Breast epithelium (tissue), 4 donors: ENCODE measurements at regions not wholly inside any gene's neighbourhood (a gene's known extent, or its start where the extent isn't known, plus 50 kb on each side); places are given as distances from the start of the nearest gene placed in this dataset.
"Not testable (repeated sequence)": the region's sequence is repeated elsewhere in the genome, so short reads cannot be mapped to it uniquely, and the experiment has no call there.

Experiments
- DNase-seq, 2 donors: peaks; one replicate each; pipeline ENCODE4 v3.0.0-alpha.2; 2019; ENCODE audit warnings: low spot score in 2 of 2
- H3K27ac ChIP-seq, 2 donors: fragments of 200-600 bp; sonication (generic) in 1 of 2; one replicate each; pipeline ENCODE4 v1.5.1; 2016 to 2019; ENCODE audit warnings: mild to moderate bottlenecking in 1 of 2
- H3K27me3 ChIP-seq, 2 donors: fragments of 200-600 bp; sonication (generic) in 1 of 2; one replicate each; pipeline versions ENCODE4 v1.5.1 to v1.6.0; 2017 to 2019; ENCODE audit warnings: control low read depth in 1 of 2, mild to moderate bottlenecking in 1 of 2
- H3K36me3 ChIP-seq: fragments of 200-600 bp; one replicate; pipeline ENCODE4 v1.5.1; 2019
- H3K4me1 ChIP-seq, 2 donors: fragments of 200-600 bp; sonication (generic); one replicate each; pipeline ENCODE4 v1.5.1; 2016 to 2019; ENCODE audit warnings: control low read depth in 1 of 2
- H3K4me3 ChIP-seq, 3 donors: fragments of 200-600 bp; sonication (generic); 1 replicate in 2 of 3; 2 replicates in 1 of 3; pipeline ENCODE4 v1.5.1; 2016 to 2019; ENCODE audit warnings: mild to moderate bottlenecking in 3 of 3, moderate library complexity in 2 of 3
- H3K9me3 ChIP-seq, 2 donors: fragments of 200-600 bp; sonication (generic) in 1 of 2; one replicate each; pipeline ENCODE4 v1.5.1; 2016 to 2019; ENCODE audit warnings: control low read depth in 1 of 2
- CTCF ChIP-seq, 3 donors: fragments of 450-650 bp; IDR thresholded peaks; one replicate each; pipeline ENCODE4 v1.5.1; 2016 to 2017; ENCODE audit warnings: antibody characterized with exemption in 3 of 3, mild to moderate bottlenecking in 3 of 3, moderate library complexity in 3 of 3
- POLR2A ChIP-seq: fragments of 450-650 bp; IDR thresholded peaks from one replicate; pipeline ENCODE4 v1.6.1; 2016; ENCODE audit warnings: antibody characterized with exemption, mild to moderate bottlenecking, moderate library complexity
- POLR2AphosphoS5 ChIP-seq, 3 donors: sonication (generic); formaldehyde crosslinking; IDR thresholded peaks; one replicate each; pipeline ENCODE4 v1.6.1; 2017; ENCODE audit warnings: antibody characterized with exemption in 3 of 3
- intact Hi-C: fragments of 100-400 bp; cut with DNase I; formaldehyde crosslinking; loops from one replicate; pipeline ENCODE4 v1.15.1; 2023; ENCODE audit warnings: low total_unique reads

- H3K27ac ChIP-seq: no peak overlapping the region
- H3K27me3 ChIP-seq: no peaks in the 10 kb centered on the region
- no peaks in the 10 kb centered on the region for H3K9me3 ChIP-seq
- intact Hi-C loops: no loop called here
- no peak overlapping the region for H3K4me3 ChIP-seq
- no peaks in the 10 kb centered on the region for H3K4me1 ChIP-seq
- TF ChIP-seq POLR2AphosphoS5 (IDR thresholded peaks at IDR 0.05) (no peak), POLR2A (no peak), CTCF (IDR thresholded peaks at IDR 0.05) (no peak)
- no peaks in the 10 kb centered on the region for H3K36me3 ChIP-seq
- no peak for DNase-seq
These were observed 58.7 kb upstream of the RC3H1 start for GRCh38 chr1:174080819-174081218.

GRCh38 chr1:174079796-174080195 is 57.6 kb upstream of the RC3H1 start:
- DNase-seq: no peak
- H3K4me1 ChIP-seq: no peaks in the 10 kb centered on the region
- H3K36me3 ChIP-seq: no peaks in the 10 kb centered on the region
- no peak overlapping the region for H3K27ac ChIP-seq
- H3K27me3 ChIP-seq: no peaks in the 10 kb centered on the region
- intact Hi-C loops: no loop called here
- no peak overlapping the region for H3K4me3 ChIP-seq
- TF ChIP-seq CTCF (IDR thresholded peaks at IDR 0.05): no peak
- TF ChIP-seq POLR2AphosphoS5 (IDR thresholded peaks at IDR 0.05): no peak
- TF ChIP-seq POLR2A: no peak
- no peaks in the 10 kb centered on the region for H3K9me3 ChIP-seq

GRCh38 chr1:174078916-174079315 is 56.8 kb upstream of the RC3H1 start:
- intact Hi-C loops, H3K9me3 ChIP-seq, DNase-seq, H3K4me1 ChIP-seq, H3K4me3 ChIP-seq, H3K27me3 ChIP-seq, H3K36me3 ChIP-seq, H3K27ac ChIP-seq: not testable (repeated sequence)

GRCh38 chr1:174077749-174078490 is 55.8 kb upstream of the RC3H1 start:
- Histone ChIP-seq H3K4me3 (peak overlapping the region in 1 of 3 donors; percentile 18), H3K27me3 (no peaks in the 10 kb centered on the region), H3K4me1 (no peaks in the 10 kb centered on the region), H3K36me3 (no peaks in the 10 kb centered on the region), H3K9me3 (no peaks in the 10 kb centered on the region), H3K27ac (no peak overlapping the region)
- TF ChIP-seq CTCF (IDR thresholded peaks at IDR 0.05): no peak
- intact Hi-C loops: no loop called here
- no peak for DNase-seq

GRCh38 chr1:174075245-174075692 is 53.1 kb upstream of the RC3H1 start:
- intact Hi-C loops: no loop called here

More at GRCh38 chr1:174075245-174075692, 53.1 kb upstream of the RC3H1 start:
- Histone ChIP-seq H3K36me3 (no peaks in the 10 kb centered on the region), H3K4me1 (no peaks in the 10 kb centered on the region), H3K4me3 (no peak overlapping the region), H3K27ac (no peak overlapping the region), H3K9me3 (no peaks in the 10 kb centered on the region), H3K27me3 (no peaks in the 10 kb centered on the region)
- DNase-seq: no peak
- TF ChIP-seq POLR2AphosphoS5 (IDR thresholded peaks at IDR 0.05) (no peak), POLR2A (no peak), CTCF (IDR thresholded peaks at IDR 0.05) (no peak)
